LNCAP (cell line): ENCODE measurements at regions not wholly inside any gene's neighbourhood (a gene's known extent, or its start where the extent isn't known, plus 50 kb on each side); places are given as distances from the start of the nearest gene placed in this dataset.
A peak's percentile ranks its signal among the peaks of the same experiment; 100 is the strongest.

Experiments
- CTCF ChIP-seq: fragments of 450-650 bp; IDR thresholded peaks from 2 replicates; pipeline ENCODE4 v1.5.1; 2017; ENCODE audit warnings: mild to moderate bottlenecking

- peak; percentile 54 for TF ChIP-seq CTCF
Measured at GRCh38 chr2:164126960-164127660, 391.3 kb upstream of the FIGN start.

GRCh38 chr2:164115806-164116205 is 380.0 kb upstream of the FIGN start:
- TF ChIP-seq CTCF: no peak

GRCh38 chr2:164114937-164115336 is 379.1 kb upstream of the FIGN start:
- no peak for TF ChIP-seq CTCF

- TF ChIP-seq CTCF: no peak
Measured at GRCh38 chr2:164112105-164112504, 376.3 kb upstream of the FIGN start.

- no peak for TF ChIP-seq CTCF
Measured at GRCh38 chr2:164110515-164110914, 374.7 kb upstream of the FIGN start.

GRCh38 chr2:164109006-164109405 is 373.2 kb upstream of the FIGN start:
- no peak for TF ChIP-seq CTCF

GRCh38 chr2:164103271-164103670 is 367.5 kb upstream of the FIGN start:
- no peak for TF ChIP-seq CTCF

GRCh38 chr2:164102366-164102765 is 366.6 kb upstream of the FIGN start:
- TF ChIP-seq CTCF: no peak
